ENCODE measurements at regions not wholly inside any gene's neighbourhood (a gene's known extent, or its start where the extent isn't known, plus 50 kb on each side); places are given as distances from the start of the nearest gene placed in this dataset.

DNA sequence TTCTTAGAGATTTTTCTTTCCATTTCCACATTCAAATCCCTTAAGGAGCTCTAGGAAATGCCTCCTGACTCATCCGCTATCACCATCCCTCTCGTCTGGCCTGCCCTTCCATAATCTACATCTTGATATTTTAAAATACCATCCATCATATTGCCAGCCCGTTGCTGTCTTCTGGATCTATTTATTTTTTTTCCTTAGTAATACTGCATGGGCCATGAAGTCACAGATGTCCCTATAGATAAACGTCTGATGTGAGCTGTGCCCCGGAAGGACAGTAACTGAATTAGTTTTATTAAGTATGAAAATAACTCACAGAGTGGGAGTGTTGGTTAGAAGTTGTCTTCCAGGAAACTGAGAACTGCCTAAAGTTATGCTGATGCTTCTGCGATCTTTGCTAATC lies 76.2 kb downstream of the KLF6 start:
- no peak overlapping the region for H3K27ac Mint-ChIP-seq (ENCODE audit: unreplicated experiment)
- TF ChIP-seq, protein P1, sequence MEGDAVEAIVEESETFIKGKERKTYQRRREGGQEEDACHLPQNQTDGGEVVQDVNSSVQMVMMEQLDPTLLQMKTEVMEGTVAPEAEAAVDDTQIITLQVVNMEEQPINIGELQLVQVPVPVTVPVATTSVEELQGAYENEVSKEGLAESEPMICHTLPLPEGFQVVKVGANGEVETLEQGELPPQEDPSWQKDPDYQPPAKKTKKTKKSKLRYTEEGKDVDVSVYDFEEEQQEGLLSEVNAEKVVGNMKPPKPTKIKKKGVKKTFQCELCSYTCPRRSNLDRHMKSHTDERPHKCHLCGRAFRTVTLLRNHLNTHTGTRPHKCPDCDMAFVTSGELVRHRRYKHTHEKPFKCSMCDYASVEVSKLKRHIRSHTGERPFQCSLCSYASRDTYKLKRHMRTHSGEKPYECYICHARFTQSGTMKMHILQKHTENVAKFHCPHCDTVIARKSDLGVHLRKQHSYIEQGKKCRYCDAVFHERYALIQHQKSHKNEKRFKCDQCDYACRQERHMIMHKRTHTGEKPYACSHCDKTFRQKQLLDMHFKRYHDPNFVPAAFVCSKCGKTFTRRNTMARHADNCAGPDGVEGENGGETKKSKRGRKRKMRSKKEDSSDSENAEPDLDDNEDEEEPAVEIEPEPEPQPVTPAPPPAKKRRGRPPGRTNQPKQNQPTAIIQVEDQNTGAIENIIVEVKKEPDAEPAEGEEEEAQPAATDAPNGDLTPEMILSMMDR (IDR thresholded peaks at IDR 0.05): no peak
- no peaks in the 10 kb centered on the region for H3K27me3 Mint-ChIP-seq (ENCODE audit: unreplicated experiment)
- DNase-seq (ENCODE audit: extremely low spot score, unreplicated experiment): no peak
- no peak overlapping the region for H3K4me3 Mint-ChIP-seq (ENCODE audit: unreplicated experiment)
- H3K9me3 Mint-ChIP-seq (ENCODE audit: unreplicated experiment): peaks cover 12% of the 10 kb centered on the region
- peaks cover 5% of the 10 kb centered on the region for H3K36me3 Mint-ChIP-seq (ENCODE audit: unreplicated experiment)
- peaks cover 5% of the 10 kb centered on the region for H3K4me1 Mint-ChIP-seq (ENCODE audit: unreplicated experiment)

GRCh38 chr10:3704565-3705325 lies 80.3 kb downstream of the KLF6 start:
- no peak for DNase-seq (ENCODE audit: extremely low spot score, unreplicated experiment)
- Mint-ChIP-seq H3K27ac (ENCODE audit: unreplicated experiment) (no peak overlapping the region), H3K9me3 (ENCODE audit: unreplicated experiment) (no peaks in the 10 kb centered on the region), H3K4me3 (ENCODE audit: unreplicated experiment) (no peak overlapping the region), H3K27me3 (ENCODE audit: unreplicated experiment) (no peaks in the 10 kb centered on the region), H3K36me3 (ENCODE audit: unreplicated experiment) (no peaks in the 10 kb centered on the region), H3K4me1 (ENCODE audit: unreplicated experiment) (peaks cover 9% of the 10 kb centered on the region)
- TF ChIP-seq, protein P1 (IDR thresholded peaks at IDR 0.05): no peak

DNA sequence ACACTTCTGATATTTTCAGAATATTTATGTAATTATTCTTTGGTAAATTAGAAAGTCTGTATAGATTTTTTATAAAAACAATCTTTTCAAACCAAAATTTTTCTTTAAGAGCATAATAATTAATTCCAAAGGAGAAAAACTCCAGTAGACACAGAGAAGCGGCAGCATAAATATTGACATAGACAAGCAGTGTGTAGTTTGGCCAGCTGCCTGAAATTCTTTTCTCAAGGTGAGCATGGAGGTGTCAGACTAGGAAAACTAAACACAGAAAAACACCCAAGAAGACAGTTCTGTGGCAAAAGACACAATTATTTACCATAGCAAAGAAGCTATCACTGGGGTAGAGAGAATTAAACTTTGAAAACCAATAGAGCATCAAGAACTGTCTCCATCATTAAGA lies 82.4 kb downstream of the KLF6 start:
- Mint-ChIP-seq H3K36me3 (ENCODE audit: unreplicated experiment) (no peaks in the 10 kb centered on the region), H3K4me3 (ENCODE audit: unreplicated experiment) (no peak overlapping the region), H3K27me3 (ENCODE audit: unreplicated experiment) (no peaks in the 10 kb centered on the region), H3K27ac (ENCODE audit: unreplicated experiment) (no peak overlapping the region), H3K4me1 (ENCODE audit: unreplicated experiment) (peaks cover 6% of the 10 kb centered on the region), H3K9me3 (ENCODE audit: unreplicated experiment) (no peaks in the 10 kb centered on the region)
- DNase-seq (ENCODE audit: extremely low spot score, unreplicated experiment): no peak
- TF ChIP-seq, protein P1 (IDR thresholded peaks at IDR 0.05): no peak

GRCh38 chr10:3702056-3702546 lies 82.9 kb downstream of the KLF6 start:
- TF ChIP-seq, protein P1 (IDR thresholded peaks at IDR 0.05): no peak
- no peaks in the 10 kb centered on the region for H3K27me3 Mint-ChIP-seq (ENCODE audit: unreplicated experiment)
- DNase-seq (ENCODE audit: extremely low spot score, unreplicated experiment): no peak
- H3K9me3 Mint-ChIP-seq (ENCODE audit: unreplicated experiment): no peaks in the 10 kb centered on the region
- peaks cover 6% of the 10 kb centered on the region for H3K4me1 Mint-ChIP-seq (ENCODE audit: unreplicated experiment)
- no peaks in the 10 kb centered on the region for H3K36me3 Mint-ChIP-seq (ENCODE audit: unreplicated experiment)
- H3K4me3 Mint-ChIP-seq (ENCODE audit: unreplicated experiment): no peak overlapping the region
- H3K27ac Mint-ChIP-seq (ENCODE audit: unreplicated experiment): no peak overlapping the region

GRCh38 chr10:3701491-3701890 lies 83.5 kb downstream of the KLF6 start:
- Mint-ChIP-seq H3K4me3 (ENCODE audit: unreplicated experiment) (no peak overlapping the region), H3K4me1 (ENCODE audit: unreplicated experiment) (peaks cover 6% of the 10 kb centered on the region), H3K9me3 (ENCODE audit: unreplicated experiment) (no peaks in the 10 kb centered on the region), H3K36me3 (ENCODE audit: unreplicated experiment) (no peaks in the 10 kb centered on the region), H3K27ac (ENCODE audit: unreplicated experiment) (no peak overlapping the region), H3K27me3 (ENCODE audit: unreplicated experiment) (no peaks in the 10 kb centered on the region)
- TF ChIP-seq, protein P1 (IDR thresholded peaks at IDR 0.05): no peak
- no peak for DNase-seq (ENCODE audit: extremely low spot score, unreplicated experiment)

All from osteocyte (in vitro differentiated cells).